ENCODE measurements at regions not wholly inside any gene's neighbourhood (a gene's known extent, or its start where the extent isn't known, plus 50 kb on each side); places are given as distances from the start of the nearest gene placed in this dataset.

- in situ Hi-C loops (cut with HindIII; ENCODE audit: low pct_ligation_motif_present, low pct_unique_long_range_greater_than_20kb, low sequenced_read_pairs), result no loop called here
- no peak for DNase-seq
Observed at GRCh38 chr10:2436933-2437332, 630.4 kb upstream of the PFKP start.

DNA sequence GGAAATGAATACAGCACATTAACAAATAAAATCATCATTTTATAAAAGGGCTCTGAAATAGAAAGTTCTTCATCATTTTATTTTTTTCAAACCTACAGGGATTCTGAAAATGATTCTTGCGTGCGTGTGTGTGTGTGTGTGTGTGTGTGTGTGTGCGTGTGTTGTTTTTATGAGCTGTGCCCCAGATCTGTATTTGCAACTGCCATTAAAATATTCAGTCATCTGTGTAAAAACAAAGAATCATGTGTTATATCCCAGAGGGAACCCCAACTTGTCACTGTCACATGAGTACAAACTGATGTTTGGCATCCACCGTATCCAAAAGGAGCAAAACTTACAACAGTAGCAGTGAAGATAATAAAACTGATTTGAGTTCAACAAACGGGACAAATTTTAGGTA, 635.4 kb upstream of the PFKP start:
- in situ Hi-C loops (cut with HindIII; ENCODE audit: low pct_ligation_motif_present, low pct_unique_long_range_greater_than_20kb, low sequenced_read_pairs), result no loop called here
- no peak for DNase-seq

DNA sequence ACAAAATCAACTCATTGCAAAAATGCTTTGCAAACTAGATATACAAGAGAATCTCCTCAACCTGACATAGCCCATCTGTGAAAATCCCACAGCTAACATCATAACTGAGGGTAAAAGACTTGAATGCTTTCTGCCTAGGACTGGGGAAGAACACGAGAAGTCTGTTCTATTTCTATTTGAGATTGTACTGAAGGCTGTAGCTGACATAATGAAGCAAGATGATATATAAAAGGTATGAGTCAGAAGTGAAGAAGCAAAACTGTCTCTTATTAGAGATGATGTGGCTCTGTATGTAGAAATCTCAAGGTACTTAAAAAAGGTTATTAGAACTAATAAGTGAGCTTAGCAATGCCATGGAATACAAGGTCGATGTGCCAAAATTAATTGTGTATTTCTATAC, 639.9 kb upstream of the PFKP start:
- in situ Hi-C loops (cut with HindIII; ENCODE audit: low pct_ligation_motif_present, low pct_unique_long_range_greater_than_20kb, low sequenced_read_pairs), result no loop called here
- DNase-seq, result no peak

DNA sequence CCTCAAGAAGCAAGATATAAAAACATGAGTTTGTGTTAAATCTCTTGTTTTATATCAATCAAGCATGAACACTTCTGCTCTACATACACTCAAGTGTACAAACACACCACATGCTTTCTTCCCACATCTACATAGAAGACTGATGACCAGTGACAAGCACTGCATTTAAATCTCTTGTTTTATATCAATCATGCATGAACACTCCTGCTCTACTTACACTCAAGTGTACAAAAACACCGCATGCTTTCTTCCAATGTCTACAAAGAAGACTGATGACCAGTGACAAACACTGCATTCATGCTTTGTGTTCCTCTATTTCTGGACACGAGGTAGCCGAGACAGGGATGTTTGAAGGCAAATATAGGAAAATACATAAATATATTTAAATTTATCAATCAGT, 642.0 kb upstream of the PFKP start:
- in situ Hi-C loops (cut with HindIII; ENCODE audit: low pct_ligation_motif_present, low pct_unique_long_range_greater_than_20kb, low sequenced_read_pairs), result no loop called here
- DNase-seq, result no peak

DNA sequence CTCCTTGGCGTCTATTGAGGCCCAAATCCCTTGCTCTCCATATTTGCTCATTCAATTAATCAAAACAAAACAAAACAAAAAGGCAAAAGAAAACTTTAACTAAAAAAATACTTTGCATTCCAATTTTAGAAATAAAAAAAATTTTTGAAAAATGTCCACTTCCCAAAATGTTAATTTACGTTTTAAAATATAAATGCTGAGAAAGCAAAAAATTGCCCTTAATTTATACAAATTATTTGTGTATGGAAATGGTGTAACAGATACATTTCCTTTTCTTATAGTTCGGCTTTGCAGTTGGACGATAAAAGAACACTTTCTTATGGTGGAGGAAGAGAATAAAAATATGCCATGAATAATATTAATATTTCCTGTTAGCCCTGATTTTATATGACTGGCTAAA, 652.8 kb upstream of the PFKP start:
- in situ Hi-C loops (cut with HindIII; ENCODE audit: low pct_ligation_motif_present, low pct_unique_long_range_greater_than_20kb, low sequenced_read_pairs), result no loop called here
- DNase-seq, result no peak

GRCh38 chr10:2414039-2414438, 653.3 kb upstream of the PFKP start:
- in situ Hi-C loops (cut with HindIII; ENCODE audit: low pct_ligation_motif_present, low pct_unique_long_range_greater_than_20kb, low sequenced_read_pairs), result no loop called here
- DNase-seq, result no peak

DNA sequence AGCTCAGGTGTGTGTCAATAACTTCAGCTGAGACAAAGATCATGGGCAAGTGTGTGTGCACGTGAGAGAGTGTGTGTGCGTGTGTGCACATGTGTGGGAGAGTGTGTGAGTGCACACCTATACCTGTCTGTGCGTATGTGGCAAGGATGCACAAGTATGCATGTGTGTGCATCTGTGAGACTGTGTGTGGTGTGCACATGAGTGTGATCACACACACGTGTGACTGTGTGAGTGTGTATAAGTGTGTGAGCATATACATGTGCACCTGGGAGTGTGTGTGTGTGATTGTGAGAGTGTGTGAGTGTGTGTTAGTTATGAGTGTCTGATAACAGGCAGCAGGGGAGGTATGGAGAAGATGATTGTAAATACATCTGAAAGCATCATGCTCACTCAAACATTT, 657.3 kb upstream of the PFKP start:
- in situ Hi-C loops (cut with HindIII; ENCODE audit: low pct_ligation_motif_present, low pct_unique_long_range_greater_than_20kb, low sequenced_read_pairs), result no loop called here
- no peak for DNase-seq

DNA sequence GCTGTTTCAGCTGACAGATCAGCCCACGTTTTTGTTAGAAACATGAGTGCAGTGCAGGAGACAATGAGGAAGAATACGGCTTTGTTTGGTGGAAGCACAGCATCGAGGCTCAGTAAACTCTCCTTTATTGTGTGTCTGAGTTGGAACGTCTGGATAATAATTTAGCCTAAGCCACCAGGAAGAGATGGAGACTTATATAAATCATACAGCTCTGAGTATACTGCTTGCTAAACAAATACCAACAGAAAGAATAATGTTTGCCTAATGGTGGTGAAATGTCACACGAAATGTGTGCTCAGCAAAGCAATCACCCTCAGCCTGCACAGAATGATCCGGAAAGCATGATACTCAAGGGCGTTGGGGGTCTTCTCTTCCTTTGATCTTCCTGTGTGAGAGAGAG, 664.1 kb upstream of the ADARB2 start:
- in situ Hi-C loops (cut with HindIII; ENCODE audit: low pct_ligation_motif_present, low pct_unique_long_range_greater_than_20kb, low sequenced_read_pairs), result no loop called here
- no peak for DNase-seq

DNA sequence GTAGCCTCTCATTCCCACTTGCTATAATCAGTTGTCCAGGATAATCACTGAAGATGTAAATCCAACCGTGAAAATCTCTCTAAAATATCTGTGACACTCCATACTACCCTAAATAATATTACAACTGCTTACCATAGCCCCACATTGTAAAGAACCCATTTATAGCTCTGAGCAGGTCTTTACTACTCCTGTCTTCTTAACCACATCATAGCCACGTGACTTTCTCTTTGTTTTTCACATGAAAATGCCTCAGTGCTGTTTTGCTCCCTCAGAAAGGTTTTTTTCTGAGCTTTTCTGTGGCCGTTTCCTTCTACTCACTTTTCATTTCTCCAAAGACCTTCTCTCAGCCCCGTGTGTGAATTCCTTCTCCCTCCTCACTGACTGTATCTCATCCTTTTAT, 662.2 kb upstream of the ADARB2 start:
- no peak for DNase-seq
- in situ Hi-C loops (cut with HindIII; ENCODE audit: low pct_ligation_motif_present, low pct_unique_long_range_greater_than_20kb, low sequenced_read_pairs), result no loop called here

DNA sequence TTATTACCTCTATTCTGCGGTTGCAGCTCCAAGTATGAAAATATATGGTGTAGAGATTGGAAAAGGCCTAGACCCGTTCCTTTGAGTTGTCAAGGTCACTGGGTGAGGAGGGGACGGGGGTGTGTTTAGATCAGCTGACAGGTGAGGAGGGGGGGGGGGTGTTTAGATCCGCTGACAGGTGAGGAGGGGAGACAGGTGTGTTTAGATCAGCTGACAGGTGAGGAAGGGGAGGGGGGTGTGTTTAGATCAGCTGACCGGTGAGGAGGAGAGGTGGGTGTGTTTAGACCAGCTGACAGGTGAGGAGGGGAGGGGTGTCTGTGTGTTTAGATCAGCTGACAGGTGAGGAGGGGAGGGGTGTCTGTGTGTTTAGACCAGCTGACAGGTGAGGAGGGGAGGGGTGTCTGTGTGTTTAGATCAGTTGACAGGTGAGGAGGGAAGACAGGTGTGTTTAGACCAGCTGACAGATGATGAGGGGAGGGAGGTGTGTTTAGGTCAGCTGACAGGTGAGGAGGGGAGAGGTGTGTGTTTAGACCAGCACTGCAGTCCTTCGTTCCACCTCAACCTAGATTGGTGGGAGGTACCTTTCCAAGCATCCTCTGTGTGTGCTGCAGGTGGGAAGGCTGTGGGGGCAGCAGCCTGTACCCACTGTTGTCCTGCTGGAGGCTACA, 655.0 kb upstream of the ADARB2 start:
- in situ Hi-C loops (cut with HindIII; ENCODE audit: low pct_ligation_motif_present, low pct_unique_long_range_greater_than_20kb, low sequenced_read_pairs), result no loop called here
- DNase-seq, result peak; percentile 26

DNA sequence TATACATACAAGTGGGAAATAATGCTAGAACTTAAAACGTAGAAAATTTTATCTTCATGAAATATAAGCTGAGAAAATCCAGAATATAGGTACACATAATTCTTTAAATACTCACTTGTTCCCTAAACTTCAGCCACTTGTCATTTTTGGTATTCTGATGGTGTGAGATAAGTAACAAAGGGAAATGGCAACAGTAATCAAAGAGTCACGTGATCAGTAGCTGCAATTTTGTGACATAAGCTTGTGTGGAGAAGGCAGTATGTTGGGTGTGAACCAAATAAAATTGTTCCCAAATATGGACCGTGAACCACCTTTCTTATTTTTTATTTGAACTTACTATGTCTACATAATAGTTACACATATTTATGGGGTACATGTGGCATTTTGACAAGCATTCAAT, 650.3 kb upstream of the ADARB2 start:
- DNase-seq, result no peak
- in situ Hi-C loops (cut with HindIII; ENCODE audit: low pct_ligation_motif_present, low pct_unique_long_range_greater_than_20kb, low sequenced_read_pairs), result no loop called here

DNA sequence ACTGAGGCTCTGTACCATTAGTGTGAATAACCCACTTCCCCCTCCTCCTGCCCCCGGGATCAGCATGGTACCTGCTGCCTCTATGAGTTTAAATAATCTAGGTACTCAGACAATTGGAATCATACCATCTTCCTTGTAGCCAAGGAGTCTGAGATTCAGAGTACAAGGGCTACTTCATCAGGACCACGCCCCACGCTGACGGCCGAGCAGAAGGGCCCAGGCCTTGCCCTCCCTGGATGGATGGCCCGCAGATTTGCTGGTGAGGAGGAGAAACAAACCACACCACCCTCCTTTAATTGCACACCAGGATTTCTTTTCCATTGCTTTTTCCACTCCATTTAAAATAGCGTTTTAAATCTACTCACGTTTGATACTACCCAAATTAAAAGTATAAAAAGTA, 649.9 kb upstream of the ADARB2 start:
- no peak for DNase-seq
- in situ Hi-C loops (cut with HindIII; ENCODE audit: low pct_ligation_motif_present, low pct_unique_long_range_greater_than_20kb, low sequenced_read_pairs), result no loop called here

- DNase-seq, result no peak
- in situ Hi-C loops (cut with HindIII; ENCODE audit: low pct_ligation_motif_present, low pct_unique_long_range_greater_than_20kb, low sequenced_read_pairs), result no loop called here
Observed at GRCh38 chr10:2380218-2380617, 642.9 kb upstream of the ADARB2 start.

DNA sequence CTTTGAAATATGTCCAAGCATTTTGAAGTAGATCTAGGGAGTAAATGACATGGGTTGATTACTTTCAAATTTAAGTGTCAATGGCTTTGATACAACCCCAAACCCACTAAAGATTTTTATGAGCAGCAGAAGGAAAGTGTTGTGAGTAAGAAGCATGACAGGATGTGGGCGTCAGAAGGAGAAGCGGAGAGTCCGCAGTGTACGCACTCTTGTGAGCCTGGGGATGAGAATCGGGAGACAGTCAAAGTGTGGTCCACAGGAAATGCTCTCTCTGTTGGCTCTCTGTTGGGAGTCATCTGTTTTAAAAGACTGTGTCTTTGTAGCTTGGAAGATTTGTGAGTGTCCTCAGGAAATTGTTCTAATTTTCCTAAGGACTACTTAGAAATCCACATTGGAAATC, 629.8 kb upstream of the ADARB2 start:
- in situ Hi-C loops (cut with HindIII; ENCODE audit: low pct_ligation_motif_present, low pct_unique_long_range_greater_than_20kb, low sequenced_read_pairs), result no loop called here
- no peak for DNase-seq

DNA sequence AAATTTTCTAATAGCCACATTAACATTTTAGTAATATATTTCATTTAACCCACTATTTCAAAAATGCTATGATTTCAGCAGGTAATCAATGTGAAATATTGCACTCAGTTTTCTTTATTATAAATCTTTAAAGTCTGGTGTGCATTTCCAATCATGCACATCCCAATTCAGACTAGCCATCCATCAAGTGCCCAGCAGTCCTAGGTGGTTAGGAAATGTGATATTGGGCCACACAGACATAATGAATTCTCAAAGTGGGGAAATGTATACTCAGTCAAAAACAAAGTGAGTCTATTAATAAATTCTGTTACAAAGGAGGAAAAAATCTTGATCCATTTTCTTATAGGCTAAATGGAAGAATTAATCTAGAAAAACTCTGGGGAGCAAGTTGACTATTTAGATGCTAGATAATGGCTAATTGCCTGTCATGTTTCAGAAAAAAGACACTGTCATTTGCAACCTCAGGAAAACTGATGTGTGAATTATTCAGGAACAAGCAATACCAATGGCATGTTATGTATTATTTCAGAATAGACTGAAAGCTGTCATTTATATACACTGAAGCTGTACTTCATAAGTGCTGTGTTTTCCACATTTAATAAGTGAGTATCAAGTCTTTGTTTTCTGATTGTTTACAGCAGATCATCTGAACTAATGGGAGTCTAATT, 629.1 kb upstream of the ADARB2 start:
- in situ Hi-C loops (cut with HindIII; ENCODE audit: low pct_ligation_motif_present, low pct_unique_long_range_greater_than_20kb, low sequenced_read_pairs), result no loop called here
- no peak for DNase-seq

DNA sequence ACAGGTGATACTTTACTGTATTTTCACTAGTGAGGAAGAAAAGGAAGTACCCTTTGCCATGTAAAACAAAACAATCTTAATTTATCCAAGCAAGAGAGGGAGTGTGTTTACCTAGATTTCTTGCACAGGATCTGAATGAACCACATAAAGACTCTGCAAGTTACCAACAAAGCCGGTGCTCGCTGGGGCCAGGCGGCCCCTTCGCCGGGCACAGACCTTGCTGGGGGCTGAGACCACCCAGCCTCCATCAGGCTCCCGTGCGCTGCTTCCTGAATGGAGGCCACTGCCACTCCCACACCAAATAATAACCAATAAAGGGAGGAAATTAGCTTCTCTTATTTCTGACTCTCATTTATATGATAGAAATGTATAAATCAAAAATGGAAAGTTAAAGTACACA, 625.0 kb upstream of the ADARB2 start:
- DNase-seq, result no peak
- in situ Hi-C loops (cut with HindIII; ENCODE audit: low pct_ligation_motif_present, low pct_unique_long_range_greater_than_20kb, low sequenced_read_pairs), result no loop called here

DNA sequence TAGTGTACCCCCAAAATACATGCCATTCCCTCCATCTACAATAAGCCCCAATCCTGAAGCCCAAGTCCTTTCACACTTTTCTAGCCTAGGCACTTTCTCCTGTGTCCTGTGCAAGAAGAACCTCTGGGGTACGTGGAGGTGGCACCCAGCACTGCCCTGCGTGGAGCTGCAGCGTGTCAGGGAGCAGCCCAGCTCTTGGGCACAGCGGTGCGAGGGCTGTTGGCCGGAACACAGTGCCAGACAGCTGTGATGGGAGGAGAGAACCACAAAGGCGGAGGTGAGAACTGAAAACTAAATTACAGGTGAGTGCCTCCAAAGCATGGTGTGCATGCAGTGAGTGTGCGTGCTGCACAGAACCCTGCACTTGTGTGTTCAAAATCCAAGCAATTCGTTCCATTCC, 621.3 kb upstream of the ADARB2 start:
- in situ Hi-C loops (cut with HindIII; ENCODE audit: low pct_ligation_motif_present, low pct_unique_long_range_greater_than_20kb, low sequenced_read_pairs), result no loop called here
- no peak for DNase-seq

GRCh38 chr10:2356670-2357069, 619.3 kb upstream of the ADARB2 start:
- no peak for DNase-seq
- in situ Hi-C loops (cut with HindIII; ENCODE audit: low pct_ligation_motif_present, low pct_unique_long_range_greater_than_20kb, low sequenced_read_pairs), result no loop called here

- no peak for DNase-seq
- in situ Hi-C loops (cut with HindIII; ENCODE audit: low pct_ligation_motif_present, low pct_unique_long_range_greater_than_20kb, low sequenced_read_pairs), result no loop called here
Observed at GRCh38 chr10:2351566-2351965, 614.2 kb upstream of the ADARB2 start.

GRCh38 chr10:2342206-2342605, 604.9 kb upstream of the ADARB2 start:
- DNase-seq, result no peak
- in situ Hi-C loops (cut with HindIII; ENCODE audit: low pct_ligation_motif_present, low pct_unique_long_range_greater_than_20kb, low sequenced_read_pairs), result no loop called here
